NCI-H187 (cell line): ENCODE measurements at regions not wholly inside any gene's neighbourhood (a gene's known extent, or its start where the extent isn't known, plus 50 kb on each side); places are given as distances from the start of the nearest gene placed in this dataset.

Source experiments
- DNase-seq, 2 experiments: peaks; one replicate each; lab custom pipeline; 2025; lab: John Stamatoyannopoulos, UW

- DNase-seq = no peak
These were observed 76.4 kb upstream of the PRSS58 start for GRCh38 chr7:142334236-142334635.

- no peak for DNase-seq
These were observed 74.6 kb upstream of the PRSS58 start for GRCh38 chr7:142332421-142332820.

GRCh38 chr7:142331941-142332340 lies 74.1 kb upstream of the PRSS58 start:
- no peak for DNase-seq

GRCh38 chr7:142329062-142329790 lies 71.4 kb upstream of the PRSS58 start:
- no peak for DNase-seq

- DNase-seq = no peak
These were observed 70.7 kb upstream of the PRSS58 start for GRCh38 chr7:142328551-142328950.

- peak in 1 of 2 experiments; percentile 59 for DNase-seq
These were observed 70.0 kb upstream of the PRSS58 start for GRCh38 chr7:142327628-142328405.

- DNase-seq = peak; percentile 41 to 43
These were observed 65.8 kb upstream of the PRSS58 start for GRCh38 chr7:142323706-142324105.

GRCh38 chr7:142321391-142321790 lies 63.5 kb upstream of the PRSS58 start:
- no peak for DNase-seq

GRCh38 chr7:142320883-142321282 lies 63.0 kb upstream of the PRSS58 start:
- DNase-seq = no peak

GRCh38 chr7:142319970-142320369 lies 62.1 kb upstream of the PRSS58 start:
- no peak for DNase-seq

- no peak for DNase-seq
These were observed 56.4 kb upstream of the PRSS58 start for GRCh38 chr7:142314281-142314680.

- DNase-seq = no peak
These were observed 55.7 kb upstream of the PRSS58 start for GRCh38 chr7:142313528-142313927.

GRCh38 chr7:142311876-142312275 lies 54.0 kb upstream of the PRSS58 start:
- DNase-seq = no peak

GRCh38 chr7:142308918-142309317 lies 51.1 kb upstream of the PRSS58 start:
- DNase-seq = no peak

GRCh38 chr7:142308326-142308725 lies 50.5 kb upstream of the PRSS58 start:
- no peak for DNase-seq
